Peyer's patch (tissue), 4 donors: ENCODE measurements at regions not wholly inside any gene's neighbourhood (a gene's known extent, or its start where the extent isn't known, plus 50 kb on each side); places are given as distances from the start of the nearest gene placed in this dataset.

Source experiments
- DNase-seq, 3 donors: peaks; one replicate each; pipeline ENCODE4 v3.0.0-alpha.2; 2017 to 2019
- H3K27ac ChIP-seq, 4 donors: fragments of 200-600 bp; sonication (generic); one replicate each; pipeline ENCODE4 v1.5.1; 2016 to 2019
- H3K27me3 ChIP-seq, 2 donors: fragments of 200-600 bp; sonication (generic); one replicate each; pipeline ENCODE4 v1.5.1; 2019
- H3K36me3 ChIP-seq, 3 donors: fragments of 200-600 bp; sonication (generic); one replicate each; pipeline ENCODE4 v1.5.1; 2016 to 2019
- H3K4me1 ChIP-seq, 4 donors: fragments of 200-600 bp; sonication (generic); one replicate each; pipeline ENCODE4 v1.5.1; 2016 to 2019
- H3K4me3 ChIP-seq, 4 donors: fragments of 200-600 bp; sonication (generic); 1 replicate in 3 of 4; 2 replicates in 1 of 4; pipeline ENCODE4 v1.5.1; 2016 to 2019; ENCODE audit warnings: mild to moderate bottlenecking in 1 of 4
- H3K9me3 ChIP-seq, 4 donors: fragments of 200-600 bp; sonication (generic); one replicate each; pipeline ENCODE4 v1.5.1; 2016 to 2019; ENCODE audit warnings: mild to moderate bottlenecking in 1 of 4
- CTCF ChIP-seq, 6 experiments: fragments of 450-650 bp in 4 of 6; fragments of 200-600 bp in 2 of 6; sonication (generic) in 1 of 6; IDR thresholded peaks; one replicate each; pipeline ENCODE4 v1.5.1; 2017 to 2019; ENCODE audit warnings: antibody characterized with exemption in 6 of 6, mild to moderate bottlenecking in 3 of 6, moderate library complexity in 1 of 6
- POLR2A ChIP-seq, 2 donors: fragments of 450-650 bp; IDR thresholded peaks; one replicate each; pipeline ENCODE4 v1.5.1; 2017; ENCODE audit warnings: antibody characterized with exemption in 2 of 2, mild to moderate bottlenecking in 2 of 2, moderate library complexity in 2 of 2

GRCh38 chr1:30125821-30126170 lies 597.6 kb downstream of the MATN1 start:
- Histone ChIP-seq H3K4me3 (no peak overlapping the region), H3K27ac (no peak overlapping the region), H3K4me1 (no peaks in the 10 kb centered on the region), H3K9me3 (no peaks in the 10 kb centered on the region), H3K27me3 (no peaks in the 10 kb centered on the region), H3K36me3 (no peaks in the 10 kb centered on the region)
- DNase-seq, result no peak
- TF ChIP-seq CTCF (IDR thresholded peaks at IDR 0.05) (no peak), POLR2A (IDR thresholded peaks at IDR 0.05) (no peak)

GRCh38 chr1:30125021-30125820 lies 598.2 kb downstream of the MATN1 start:
- H3K9me3 ChIP-seq, result no peaks in the 10 kb centered on the region
- TF ChIP-seq CTCF (IDR thresholded peaks at IDR 0.05) (no peak), POLR2A (IDR thresholded peaks at IDR 0.05) (no peak)
- no peaks in the 10 kb centered on the region for H3K4me1 ChIP-seq

GRCh38 chr1:30123896-30124295 lies 599.5 kb downstream of the MATN1 start:
- H3K27ac ChIP-seq, result no peak overlapping the region
- no peak overlapping the region for H3K4me3 ChIP-seq
- no peaks in the 10 kb centered on the region for H3K27me3 ChIP-seq
- TF ChIP-seq POLR2A (IDR thresholded peaks at IDR 0.05) (no peak), CTCF (IDR thresholded peaks at IDR 0.05) (no peak)
- H3K9me3 ChIP-seq, result no peaks in the 10 kb centered on the region
- H3K36me3 ChIP-seq, result no peaks in the 10 kb centered on the region
- no peaks in the 10 kb centered on the region for H3K4me1 ChIP-seq
- no peak for DNase-seq

More at GRCh38 chr1:30125021-30125820, 598.2 kb downstream of the MATN1 start:
- Histone ChIP-seq H3K4me3 (no peak overlapping the region), H3K36me3 (no peaks in the 10 kb centered on the region), H3K27me3 (no peaks in the 10 kb centered on the region), H3K27ac (no peak overlapping the region)
- DNase-seq, result no peak

- H3K27me3 ChIP-seq, result no peaks in the 10 kb centered on the region
- DNase-seq, result no peak
- TF ChIP-seq CTCF (IDR thresholded peaks at IDR 0.05), result no peak
- TF ChIP-seq POLR2A (IDR thresholded peaks at IDR 0.05), result no peak
- no peak overlapping the region for H3K4me3 ChIP-seq
- H3K27ac ChIP-seq, result no peak overlapping the region
- no peaks in the 10 kb centered on the region for H3K9me3 ChIP-seq
- H3K4me1 ChIP-seq, result no peaks in the 10 kb centered on the region
- H3K36me3 ChIP-seq, result no peaks in the 10 kb centered on the region
Measured at GRCh38 chr1:30123036-30123435, 600.3 kb downstream of the MATN1 start.

- Histone ChIP-seq H3K27me3 (no peaks in the 10 kb centered on the region), H3K27ac (no peak overlapping the region), H3K4me1 (no peaks in the 10 kb centered on the region), H3K4me3 (no peak overlapping the region), H3K36me3 (no peaks in the 10 kb centered on the region), H3K9me3 (no peaks in the 10 kb centered on the region)
- TF ChIP-seq CTCF (IDR thresholded peaks at IDR 0.05) (no peak), POLR2A (IDR thresholded peaks at IDR 0.05) (no peak)
- DNase-seq, result no peak
Measured at GRCh38 chr1:30120245-30121000, 603.0 kb downstream of the MATN1 start.
